GM12892 (cell line): ENCODE measurements at regions not wholly inside any gene's neighbourhood (a gene's known extent, or its start where the extent isn't known, plus 50 kb on each side); places are given as distances from the start of the nearest gene placed in this dataset.
A peak's percentile ranks its signal among the peaks of the same experiment; 100 is the strongest.

Experiments used
- DNase-seq: peaks from one replicate; pipeline ENCODE4 v3.0.0; 2011; ENCODE audit not compliant: insufficient read length
- FAIRE-seq: peaks from 2 replicates; lab custom pipeline; 2011; peaks lifted over from hg19 to GRCh38; lab: Jason Lieb, UNC
- POLR2A ChIP-seq: IDR thresholded peaks from 2 replicates; pipeline ENCODE4 v1.6.1; 2011; ENCODE audit warnings: low read depth, low read length, control low read depth
- POLR2AphosphoS5 ChIP-seq: IDR thresholded peaks from 2 replicates; pipeline ENCODE4 v1.6.1; 2011; ENCODE audit warnings: low read depth, low read length, control low read depth
- TAF1 ChIP-seq: IDR thresholded peaks from 2 replicates; pipeline ENCODE4 v1.6.1; 2011; ENCODE audit warnings: low read depth, mild to moderate bottlenecking, control low read depth, low read length, borderline replicate concordance

DNA sequence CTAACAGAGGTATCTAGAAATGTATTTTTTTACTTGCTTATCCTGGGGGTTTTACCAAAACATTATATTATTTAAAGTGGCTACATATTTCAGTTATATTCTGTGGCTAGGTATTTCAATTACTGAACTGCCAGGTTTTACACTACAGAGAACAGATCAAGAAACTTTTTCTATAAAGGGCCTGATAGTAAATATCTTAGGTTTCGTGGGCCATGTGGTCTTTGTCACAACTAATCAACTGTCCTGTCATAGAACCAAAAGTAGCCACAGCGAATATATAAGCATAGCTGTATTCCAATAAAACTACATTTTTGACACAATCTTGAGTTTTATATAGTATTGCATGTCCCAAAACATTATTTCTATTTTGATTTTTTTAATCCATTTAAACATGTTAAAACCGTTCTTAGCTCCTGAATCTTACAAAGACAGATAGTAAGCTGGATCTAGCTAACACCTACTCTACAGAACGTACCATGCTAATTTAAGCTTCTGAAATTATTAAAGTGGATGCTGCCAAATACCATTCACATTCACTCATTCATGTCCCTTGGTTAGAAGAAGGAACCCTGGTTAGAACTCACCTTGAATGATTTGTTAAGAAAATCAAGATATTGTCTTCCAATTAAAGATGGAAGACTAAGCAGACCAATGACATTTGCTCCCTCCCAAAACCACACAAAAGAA lies 118.2 kb upstream of the TGFBR2 start:
- TF ChIP-seq POLR2AphosphoS5 (no peak), POLR2A (no peak), TAF1 (no peak)
- FAIRE-seq = no peak

GRCh38 chr3:30492322-30493192 lies 113.8 kb upstream of the TGFBR2 start:
- no peak for DNase-seq
- TF ChIP-seq POLR2A (no peak), POLR2AphosphoS5 (no peak), TAF1 (no peak)
- FAIRE-seq = peak; percentile 72

More for the DNA sequence above, 118.2 kb upstream of the TGFBR2 start:
- no peak for DNase-seq

GRCh38 chr3:30493911-30494311 lies 112.5 kb upstream of the TGFBR2 start:
- DNase-seq (no peak), FAIRE-seq (no peak)
- TF ChIP-seq POLR2A (no peak), TAF1 (no peak), POLR2AphosphoS5 (no peak)

DNA sequence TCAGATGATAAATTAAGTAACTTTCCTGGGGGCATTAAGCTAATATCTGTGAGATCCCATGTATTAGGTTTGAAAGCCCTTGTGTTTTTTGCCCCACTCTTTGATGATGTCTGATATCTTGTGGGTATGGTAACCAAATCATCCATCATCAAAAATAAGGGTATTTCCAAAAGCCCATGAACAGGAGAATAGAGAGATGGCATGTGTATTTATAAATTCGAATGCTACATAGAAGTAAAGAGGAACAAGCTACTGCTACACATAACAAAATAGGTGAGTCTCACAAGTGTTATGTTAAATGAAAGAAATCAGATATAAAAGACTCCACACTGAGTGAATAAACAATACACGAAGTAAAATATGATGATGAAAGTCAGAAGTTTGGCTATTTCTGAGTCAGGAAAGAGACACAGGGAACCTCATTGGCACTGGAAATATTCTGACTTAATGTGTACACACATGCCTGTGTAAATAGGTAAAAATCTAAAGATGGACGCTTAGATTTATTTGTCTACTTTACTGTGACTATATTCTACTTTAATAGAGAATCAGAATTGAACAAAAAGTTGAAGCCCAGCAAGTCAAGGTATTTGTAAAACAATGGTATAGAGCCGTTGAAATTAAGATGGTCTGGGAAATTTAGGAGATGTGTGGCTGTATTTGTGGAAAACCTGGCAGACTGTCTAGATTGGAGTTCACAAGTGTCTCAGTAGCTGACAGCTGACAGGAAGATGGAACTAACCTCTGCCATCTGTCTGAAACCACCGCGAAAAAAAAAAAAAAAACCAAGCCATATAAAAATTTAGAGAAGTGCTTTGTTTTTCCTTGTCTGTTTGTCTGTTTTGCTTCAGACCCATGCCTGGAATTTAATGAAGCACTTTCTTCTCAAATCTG lies 111.0 kb upstream of the TGFBR2 start:
- FAIRE-seq (no peak), DNase-seq (no peak)
- TF ChIP-seq POLR2A = no peak
- TF ChIP-seq TAF1 = no peak
- no peak for TF ChIP-seq POLR2AphosphoS5

GRCh38 chr3:30496066-30496966 lies 110.1 kb upstream of the TGFBR2 start:
- TF ChIP-seq TAF1 = no peak
- TF ChIP-seq POLR2A = no peak
- no peak for TF ChIP-seq POLR2AphosphoS5
- FAIRE-seq (no peak), DNase-seq (no peak)

DNA sequence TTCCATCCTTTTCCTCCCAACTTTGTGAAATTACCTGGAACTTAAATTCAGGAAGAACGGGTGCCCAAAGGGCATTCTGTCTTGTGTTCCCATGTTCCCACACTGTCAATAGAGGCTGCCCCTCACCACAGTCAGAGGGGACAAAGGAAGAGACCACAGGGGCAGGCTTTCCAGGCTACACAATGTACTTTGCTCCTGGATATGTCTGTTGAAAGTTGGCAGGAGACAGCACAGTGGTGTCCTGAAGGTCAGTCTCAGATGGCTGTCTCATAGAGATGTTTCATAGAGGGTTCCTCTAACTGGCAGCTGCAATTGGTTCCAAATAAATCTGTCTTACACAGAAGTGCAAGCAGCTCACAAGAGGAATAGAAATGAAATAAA lies 107.8 kb upstream of the TGFBR2 start:
- FAIRE-seq = no peak

GRCh38 chr3:30500666-30501399 lies 105.6 kb upstream of the TGFBR2 start:
- no peak for TF ChIP-seq POLR2A
- TF ChIP-seq TAF1 = no peak
- no peak for TF ChIP-seq POLR2AphosphoS5
- FAIRE-seq = peak; percentile 46
- no peak for DNase-seq

More for the DNA sequence above, 107.8 kb upstream of the TGFBR2 start:
- TF ChIP-seq POLR2AphosphoS5 = no peak
- no peak for TF ChIP-seq POLR2A
- no peak for TF ChIP-seq TAF1
- DNase-seq = no peak

DNA sequence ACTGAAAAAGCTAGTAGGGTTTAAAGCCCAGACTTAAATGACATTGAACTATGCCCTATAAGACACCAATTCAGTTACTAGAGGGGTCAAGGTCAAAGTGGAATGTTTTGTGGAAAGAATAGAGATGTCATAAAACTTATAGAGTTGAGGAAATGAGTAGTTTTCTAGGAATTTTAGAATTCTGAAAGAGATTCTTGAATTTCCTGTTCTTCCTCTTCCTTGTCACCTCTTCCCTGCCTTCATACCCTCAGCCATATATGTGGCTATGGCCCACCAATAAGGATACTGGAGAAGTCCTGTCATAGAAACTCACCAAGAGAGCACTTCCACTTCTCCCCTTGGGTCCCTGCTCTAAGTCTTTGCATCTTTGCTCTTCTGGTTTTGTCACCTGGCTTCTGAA lies 104.9 kb upstream of the TGFBR2 start:
- FAIRE-seq (no peak), DNase-seq (no peak)
- TF ChIP-seq POLR2A (no peak), TAF1 (no peak), POLR2AphosphoS5 (no peak)

DNA sequence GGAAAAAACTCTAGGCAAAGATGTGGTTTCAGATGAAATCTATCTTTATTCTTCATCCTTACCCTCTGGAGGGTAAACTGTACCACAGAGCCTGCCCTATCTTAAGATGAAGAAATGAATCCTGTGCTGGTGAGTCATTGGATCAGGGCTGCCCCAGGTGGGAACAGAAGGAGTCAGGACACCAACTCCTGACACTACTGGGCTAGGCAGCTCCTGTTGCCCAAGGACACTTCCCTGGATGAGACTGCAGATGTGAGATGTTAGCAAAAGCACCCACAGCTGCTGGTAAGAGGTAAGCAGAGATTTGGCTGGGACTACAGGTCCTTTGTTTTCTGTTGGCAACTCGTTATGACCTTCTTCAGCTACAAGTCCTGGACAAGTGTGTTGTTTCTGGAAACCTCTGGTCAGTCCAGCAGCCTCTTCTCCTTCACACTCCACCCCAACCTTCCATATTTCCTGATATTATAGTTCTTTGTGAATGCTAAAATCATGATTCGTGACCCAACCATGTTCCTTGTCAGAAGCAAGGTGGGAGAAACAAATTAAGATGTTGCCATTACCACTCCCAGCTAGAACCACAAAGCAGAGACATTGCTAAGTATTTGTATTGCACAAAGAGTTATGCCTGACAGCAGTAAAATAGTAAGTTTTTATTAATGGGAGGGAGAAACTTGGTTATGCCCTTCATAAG lies 104.2 kb upstream of the TGFBR2 start:
- no peak for DNase-seq
- TF ChIP-seq POLR2AphosphoS5 = no peak
- FAIRE-seq = peak; percentile 30
